GM21423 (cell line): ENCODE measurements at regions not wholly inside any gene's neighbourhood (a gene's known extent, or its start where the extent isn't known, plus 50 kb on each side); places are given as distances from the start of the nearest gene placed in this dataset.
"Not testable (repeated sequence)": the region's sequence is repeated elsewhere in the genome, so short reads cannot be mapped to it uniquely, and the experiment has no call there.

Experiments
- ATAC-seq: cut with Tn5 transposase; IDR thresholded peaks from one replicate; pipeline ENCODE4 v1.9.1; 2021; ENCODE audit warnings: mild to moderate bottlenecking, moderate library complexity; ENCODE audit not compliant: unreplicated experiment

DNA sequence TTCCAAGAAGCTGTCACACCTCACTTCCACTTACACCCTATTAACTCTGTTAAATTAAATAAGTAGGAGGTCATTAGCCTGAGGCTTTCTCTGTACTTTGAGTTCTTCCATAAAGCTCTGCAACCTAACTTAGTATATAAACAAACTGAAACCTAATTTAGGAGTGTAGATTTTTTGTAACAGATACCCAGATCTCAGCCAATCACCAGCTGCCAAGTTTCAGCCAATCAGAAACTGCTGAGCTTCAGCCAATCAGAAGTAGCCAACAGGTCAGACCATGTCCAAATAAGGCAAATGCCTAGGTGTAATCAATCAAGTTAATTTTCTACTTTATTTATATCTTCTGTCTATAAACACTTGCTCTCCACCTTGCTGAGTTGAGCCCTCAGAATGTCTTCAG, 142.7 kb upstream of the SULF2 start:
- no peak for ATAC-seq

DNA sequence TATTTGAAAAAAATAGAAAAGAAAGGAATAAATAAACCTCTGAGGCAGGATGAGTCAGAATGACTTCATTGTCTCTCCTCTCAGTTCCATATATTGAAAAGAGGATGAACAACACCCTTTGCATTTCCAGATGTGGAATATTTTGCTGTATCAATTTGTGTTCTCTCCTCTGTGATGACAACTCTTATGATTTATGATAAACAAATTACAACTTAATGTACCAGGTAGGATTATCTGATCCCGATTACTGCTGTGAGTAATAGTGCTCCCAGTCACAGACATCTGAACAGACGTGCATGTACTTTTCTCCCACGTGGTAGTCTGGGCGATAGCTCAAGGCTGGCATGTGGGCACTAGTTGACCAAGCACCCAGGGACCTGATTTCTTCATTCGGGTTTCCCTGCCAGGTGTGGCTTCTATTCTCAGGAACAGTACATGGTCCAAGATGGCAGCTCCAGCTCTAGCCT, 142.1 kb upstream of the SULF2 start:
- no peak for ATAC-seq

DNA sequence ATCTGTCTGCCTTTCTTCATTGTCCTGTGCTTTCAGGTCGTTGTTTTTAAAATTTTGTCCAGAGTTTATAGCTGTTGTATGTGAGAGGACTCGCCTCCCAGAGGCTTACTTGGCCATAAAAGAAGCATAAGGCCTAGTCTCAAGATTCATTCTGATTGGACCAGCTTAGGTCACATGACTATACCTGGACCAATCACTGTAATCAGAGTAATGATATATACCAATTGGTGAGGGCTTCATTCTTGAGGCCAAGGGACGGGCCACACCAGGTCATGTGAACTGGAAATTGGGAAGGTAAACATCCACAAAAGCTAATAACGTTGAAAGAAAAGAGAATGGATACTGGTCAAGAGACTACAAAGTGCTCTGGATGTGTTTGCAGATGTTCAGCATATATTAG, 141.4 kb upstream of the SULF2 start:
- ATAC-seq = no peak

DNA sequence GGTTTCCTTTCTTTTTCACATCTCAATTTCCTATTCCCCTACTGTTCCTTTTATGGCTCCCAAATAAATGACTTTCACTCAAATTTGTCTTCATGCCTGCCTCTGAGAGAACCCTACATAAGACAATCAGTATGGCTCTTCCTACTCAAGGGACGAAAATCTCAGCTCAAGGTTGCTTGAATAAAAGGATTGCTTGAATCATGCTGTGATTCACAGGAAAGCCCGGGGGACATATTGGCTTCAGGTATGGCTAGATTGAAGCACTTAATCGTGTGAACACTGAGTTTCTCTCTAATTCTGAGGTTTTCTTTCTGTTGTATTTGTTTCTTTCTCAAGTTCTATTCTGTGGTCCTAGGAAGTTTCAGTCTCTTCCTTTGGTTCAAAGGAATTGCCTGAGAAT, 140.3 kb upstream of the SULF2 start:
- no peak for ATAC-seq

DNA sequence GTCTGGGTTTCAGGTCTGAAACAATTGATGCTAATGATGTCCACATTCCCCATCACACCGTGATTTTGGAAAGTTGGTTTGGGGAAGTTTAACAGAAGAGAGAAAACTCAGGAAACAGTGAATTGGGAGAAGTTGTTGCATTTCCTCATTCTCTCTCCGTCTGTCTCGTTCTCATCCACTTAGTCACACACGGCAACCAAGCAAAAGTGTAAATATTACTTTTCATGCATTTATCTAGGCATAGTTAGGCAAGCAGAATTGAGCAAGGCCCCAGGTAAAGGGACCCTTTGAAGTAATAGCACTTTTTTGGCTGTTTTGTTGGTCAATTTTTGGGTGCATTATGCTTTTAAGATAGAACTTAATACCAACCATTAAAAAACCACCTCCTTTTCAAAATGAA, 137.0 kb upstream of the SULF2 start:
- no peak for ATAC-seq

DNA sequence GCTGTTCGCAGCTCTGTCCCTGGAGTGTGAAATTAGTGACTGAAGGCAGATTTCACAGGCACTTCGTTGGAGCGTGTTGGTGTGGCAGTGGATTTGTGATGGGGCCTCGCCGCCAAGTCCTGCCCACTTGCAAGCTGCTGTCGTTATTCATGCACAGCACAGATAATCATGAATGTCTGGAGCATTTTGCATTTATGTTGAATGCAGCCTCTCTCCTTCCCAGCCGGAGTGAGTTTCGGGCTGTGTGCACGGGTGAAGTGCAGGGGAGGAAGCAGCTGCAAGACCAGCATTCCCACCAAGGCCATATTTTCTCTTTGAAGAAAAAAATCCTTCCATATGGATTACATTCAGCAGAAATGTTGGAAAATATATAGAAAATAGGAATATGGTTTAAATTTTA, 136.5 kb upstream of the SULF2 start:
- ATAC-seq = not testable (repeated sequence)

DNA sequence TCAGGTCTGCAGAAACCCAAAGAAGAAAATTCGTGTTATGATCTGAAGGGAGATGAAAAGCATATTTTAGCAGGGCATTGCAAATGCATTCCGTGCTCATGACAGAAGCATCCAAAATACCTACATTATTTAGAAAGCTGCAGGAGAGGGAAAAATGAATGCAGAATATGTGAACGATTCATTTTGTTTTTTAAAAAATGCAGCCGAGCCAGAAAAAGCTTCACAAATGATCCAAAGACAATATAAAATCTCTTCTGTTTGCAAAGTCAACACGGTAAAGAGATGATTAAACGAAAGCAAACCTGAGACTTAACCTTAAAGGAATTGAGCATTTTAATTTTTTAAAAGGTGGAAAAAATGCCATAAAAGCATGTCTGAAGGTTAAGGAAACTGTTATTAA, 136.1 kb upstream of the SULF2 start:
- ATAC-seq = no peak

DNA sequence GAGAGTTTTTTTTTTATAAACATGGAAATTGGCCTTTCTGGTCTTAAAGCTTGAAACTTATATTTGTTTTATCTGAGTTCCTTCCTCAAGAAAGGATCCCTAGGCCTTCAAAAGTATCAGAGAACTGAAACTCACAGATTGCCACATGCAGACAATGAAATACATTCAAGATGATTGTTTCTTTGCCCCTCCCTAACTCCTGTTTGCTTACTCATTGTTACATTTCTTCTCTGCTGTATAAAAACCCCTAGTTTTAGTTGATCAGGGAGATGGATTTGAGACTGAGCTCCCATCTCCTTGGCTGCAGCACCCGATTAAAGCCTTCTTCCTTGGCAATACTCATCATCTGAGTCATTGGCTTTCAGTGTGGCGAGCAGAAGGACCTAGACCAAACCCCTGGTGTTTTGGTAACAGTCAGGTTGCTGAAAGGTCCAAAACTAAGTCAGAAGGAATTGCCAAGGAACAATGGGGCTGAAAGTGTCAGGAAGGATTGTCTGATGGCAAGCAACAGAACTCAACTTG, 132.3 kb upstream of the SULF2 start:
- no peak for ATAC-seq

DNA sequence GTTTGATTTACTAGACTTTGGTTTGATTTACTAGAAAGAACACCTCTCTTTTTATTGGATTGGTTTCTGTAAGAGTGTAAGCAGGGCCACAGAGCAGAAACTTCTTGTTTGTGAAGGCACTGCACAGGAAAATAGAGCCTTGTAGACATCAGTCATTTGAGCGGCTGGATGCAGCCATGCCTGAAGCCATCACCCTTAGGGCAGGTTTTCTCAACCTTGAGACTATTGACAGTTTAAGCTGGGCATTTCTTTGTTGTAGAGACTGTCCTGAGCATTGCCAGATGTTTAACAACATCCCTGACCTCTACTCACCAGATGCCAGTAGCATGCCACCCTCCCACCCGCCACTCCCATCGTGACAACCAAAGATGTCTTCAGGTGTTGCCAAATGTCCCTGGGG, 130.2 kb upstream of the SULF2 start:
- no peak for ATAC-seq

DNA sequence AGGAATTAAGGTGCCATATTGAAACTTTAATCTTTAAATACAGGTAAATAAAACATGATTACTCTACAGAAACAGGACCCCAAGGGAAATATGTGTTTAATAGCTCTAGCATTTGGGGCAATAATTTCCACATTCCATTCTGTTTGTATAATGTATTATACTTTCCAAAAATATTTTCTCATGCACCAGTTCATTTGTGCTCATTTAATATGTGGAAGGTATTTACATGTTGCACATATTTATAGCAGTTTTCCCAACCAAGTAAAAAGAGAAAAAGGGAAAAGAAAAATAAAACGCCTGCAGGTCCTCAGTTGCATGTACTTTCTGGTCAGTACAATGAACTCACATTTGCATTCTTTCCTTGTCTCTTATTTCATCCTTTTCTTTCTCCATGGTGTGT, 129.5 kb upstream of the SULF2 start:
- ATAC-seq = no peak

DNA sequence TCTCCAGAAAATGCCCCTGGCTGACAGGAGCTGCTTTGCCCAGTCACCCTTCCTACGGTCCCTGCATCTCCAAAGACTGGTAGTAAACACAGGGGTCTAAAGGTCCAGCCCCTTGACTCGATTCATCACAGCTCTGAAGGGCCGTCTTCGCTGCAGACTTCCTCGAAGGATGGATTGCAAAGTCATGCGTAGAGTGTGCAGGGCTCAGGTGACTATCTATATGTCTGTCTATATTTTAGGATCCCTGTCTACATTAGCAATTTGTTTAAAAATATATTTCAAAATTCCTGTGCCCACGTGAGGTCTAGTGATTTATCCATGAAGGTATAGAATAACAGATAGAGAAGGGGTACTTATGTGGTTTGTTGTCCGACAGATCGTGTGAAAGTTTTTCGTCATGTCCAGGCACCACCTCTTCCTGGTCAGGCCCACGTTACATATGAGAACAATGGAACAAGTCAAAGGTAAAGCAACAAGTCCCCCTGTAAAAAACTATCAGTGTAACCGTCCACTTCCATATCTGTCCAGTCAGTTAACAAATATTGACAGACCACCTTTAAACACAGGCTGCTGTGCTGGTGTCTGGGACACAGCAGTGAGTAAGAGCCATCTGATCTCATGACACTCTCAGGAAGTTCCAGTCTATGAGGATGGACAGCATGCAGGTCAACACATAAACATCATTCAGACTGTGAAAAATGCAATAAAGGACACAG, 127.7 kb upstream of the SULF2 start:
- not testable (repeated sequence) for ATAC-seq

DNA sequence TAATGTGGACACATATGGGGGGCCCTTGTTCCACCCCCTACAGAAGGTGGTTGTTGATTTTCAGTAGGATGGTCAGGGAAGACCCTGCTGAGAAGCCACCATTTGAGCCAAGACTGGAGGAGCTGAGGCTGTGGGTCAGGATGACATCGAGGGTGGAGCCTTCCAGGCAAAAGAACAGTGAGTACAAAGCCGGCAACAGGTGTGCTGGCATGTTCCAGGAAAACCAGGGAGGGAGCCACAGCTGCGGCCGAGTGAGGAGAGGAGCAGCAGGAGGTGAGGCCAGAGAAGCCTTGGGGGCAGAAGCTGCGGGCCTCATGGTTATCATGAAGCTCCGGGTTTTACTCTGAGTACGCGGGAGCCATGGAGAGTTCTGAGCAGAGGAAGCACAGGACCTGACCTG, 126.9 kb upstream of the SULF2 start:
- not testable (repeated sequence) for ATAC-seq

DNA sequence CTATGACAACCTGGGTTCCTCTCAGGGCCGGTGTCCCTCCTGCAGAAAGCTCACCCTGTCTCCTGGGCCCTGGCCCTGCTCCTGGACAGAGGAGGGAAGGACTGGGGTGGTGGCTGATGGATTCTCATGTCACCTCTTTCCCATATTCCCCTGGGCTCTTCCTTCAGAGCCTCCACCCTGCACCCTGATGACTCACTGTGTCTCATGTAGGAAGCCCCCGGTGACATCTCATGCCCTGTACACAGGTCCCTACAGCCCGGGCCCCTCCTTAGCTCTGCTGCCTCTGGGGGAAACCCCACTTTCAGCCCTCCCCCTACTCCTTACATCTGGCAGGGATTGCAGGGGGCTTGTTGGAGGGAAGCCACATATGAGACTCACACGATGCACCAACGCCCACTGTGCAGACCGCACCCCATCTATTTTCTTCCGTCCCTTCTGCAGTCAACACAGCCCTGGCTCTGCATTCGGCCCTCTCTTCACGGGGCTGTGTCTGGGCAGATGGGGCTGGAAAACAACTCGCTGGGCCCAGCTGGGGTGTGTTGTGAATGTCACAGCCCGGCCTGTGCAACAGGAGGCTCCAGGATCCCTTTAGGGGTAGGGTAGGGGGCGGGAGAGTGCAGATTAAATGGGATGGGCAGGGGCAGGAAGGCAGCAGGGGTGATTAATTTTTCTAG, 124.6 kb upstream of the SULF2 start:
- ATAC-seq = not testable (repeated sequence)

DNA sequence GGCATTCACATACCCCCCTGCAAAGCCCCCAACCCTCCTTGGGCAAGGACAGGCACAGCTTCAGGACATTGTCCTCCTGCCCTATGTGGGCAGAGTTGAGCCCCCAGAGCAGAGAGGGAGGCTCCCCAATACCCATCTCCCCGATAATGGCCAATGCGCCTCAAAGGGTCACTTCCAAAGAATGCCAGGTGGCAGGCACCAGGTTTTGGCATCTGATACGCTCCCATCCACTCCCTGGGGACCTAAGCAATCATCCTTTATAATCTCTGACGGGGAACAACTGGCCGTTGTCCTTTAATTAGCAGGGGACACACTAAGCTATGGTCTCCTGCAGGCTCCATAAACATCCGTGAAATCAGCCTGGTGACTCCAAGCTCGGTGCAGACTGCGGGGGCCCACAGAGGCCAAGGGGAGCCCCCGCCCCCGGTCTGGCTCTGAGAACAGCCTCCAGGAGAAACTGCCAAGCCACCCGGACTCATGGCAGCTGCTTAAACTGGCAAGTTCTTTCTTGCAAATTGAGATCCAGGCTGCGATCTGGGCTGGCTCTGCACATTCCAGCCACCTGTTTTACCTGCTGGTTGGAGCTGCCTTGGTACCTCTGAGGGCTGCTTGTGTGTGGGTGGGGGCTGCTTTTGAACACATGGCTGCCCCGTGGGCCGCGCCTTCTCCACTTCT, 123.2 kb upstream of the SULF2 start:
- ATAC-seq = not testable (repeated sequence)

DNA sequence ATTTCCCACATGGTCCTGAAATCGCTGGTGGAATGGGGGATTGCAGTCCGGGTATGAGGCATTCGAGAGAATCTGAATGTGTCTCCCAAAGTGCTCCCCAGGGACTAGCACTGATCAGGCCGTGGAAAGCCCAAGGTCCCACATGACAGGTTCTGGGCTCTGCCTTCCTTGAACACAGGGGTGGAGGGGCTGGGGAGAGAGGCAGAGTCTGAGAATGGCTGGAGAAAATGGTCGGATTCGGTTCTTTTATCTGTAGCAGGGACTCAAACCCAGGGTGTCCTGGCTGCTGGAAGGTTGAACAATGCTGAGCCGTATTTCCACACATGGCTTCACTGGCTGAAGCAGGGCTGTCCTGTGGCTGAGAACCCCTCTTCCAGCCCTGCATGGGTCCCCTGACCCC, 122.7 kb upstream of the SULF2 start:
- not testable (repeated sequence) for ATAC-seq

DNA sequence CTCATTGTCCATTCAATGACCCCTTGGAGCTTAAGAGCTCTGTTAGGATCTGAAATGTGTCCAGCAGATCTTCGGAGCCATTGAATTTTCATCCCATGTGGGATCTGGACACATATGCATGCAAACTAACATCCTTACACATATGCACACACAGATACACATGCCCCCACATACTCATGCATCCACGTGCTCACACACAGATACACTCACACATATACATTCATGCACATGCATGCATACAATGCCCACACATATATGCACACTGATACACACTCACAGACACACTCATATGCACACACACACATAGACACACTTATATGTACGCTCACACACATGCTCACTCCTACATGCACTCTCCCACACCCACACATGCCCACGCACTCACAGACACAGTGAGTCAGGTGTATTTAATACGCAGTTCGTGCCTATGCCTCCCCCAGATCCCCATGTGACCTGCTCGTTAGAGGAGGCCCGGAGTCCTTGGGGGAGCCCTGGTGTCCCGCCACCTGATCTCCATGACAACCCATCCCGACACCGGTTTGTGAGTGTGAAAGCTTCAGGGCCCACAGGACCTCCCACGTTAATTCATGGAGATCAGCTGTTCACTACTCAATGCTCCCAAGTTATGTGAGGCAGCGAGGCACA, 121.9 kb upstream of the SULF2 start:
- ATAC-seq = no peak

DNA sequence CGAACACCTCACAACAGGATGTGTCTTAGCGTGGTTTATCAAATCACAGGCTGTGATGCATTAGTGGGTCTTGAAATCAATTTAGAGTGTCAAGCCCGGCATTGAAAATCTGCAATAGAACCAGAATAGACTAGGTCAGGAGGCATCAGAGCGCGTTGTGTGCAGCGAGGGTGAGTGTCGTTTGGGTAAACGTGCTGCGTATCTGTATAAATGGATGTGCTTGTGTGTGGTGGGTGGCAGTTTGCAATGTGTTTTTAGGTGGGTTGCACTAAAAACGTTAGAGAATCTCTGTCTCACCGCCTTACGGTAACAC, 121.0 kb upstream of the SULF2 start:
- ATAC-seq = no peak

DNA sequence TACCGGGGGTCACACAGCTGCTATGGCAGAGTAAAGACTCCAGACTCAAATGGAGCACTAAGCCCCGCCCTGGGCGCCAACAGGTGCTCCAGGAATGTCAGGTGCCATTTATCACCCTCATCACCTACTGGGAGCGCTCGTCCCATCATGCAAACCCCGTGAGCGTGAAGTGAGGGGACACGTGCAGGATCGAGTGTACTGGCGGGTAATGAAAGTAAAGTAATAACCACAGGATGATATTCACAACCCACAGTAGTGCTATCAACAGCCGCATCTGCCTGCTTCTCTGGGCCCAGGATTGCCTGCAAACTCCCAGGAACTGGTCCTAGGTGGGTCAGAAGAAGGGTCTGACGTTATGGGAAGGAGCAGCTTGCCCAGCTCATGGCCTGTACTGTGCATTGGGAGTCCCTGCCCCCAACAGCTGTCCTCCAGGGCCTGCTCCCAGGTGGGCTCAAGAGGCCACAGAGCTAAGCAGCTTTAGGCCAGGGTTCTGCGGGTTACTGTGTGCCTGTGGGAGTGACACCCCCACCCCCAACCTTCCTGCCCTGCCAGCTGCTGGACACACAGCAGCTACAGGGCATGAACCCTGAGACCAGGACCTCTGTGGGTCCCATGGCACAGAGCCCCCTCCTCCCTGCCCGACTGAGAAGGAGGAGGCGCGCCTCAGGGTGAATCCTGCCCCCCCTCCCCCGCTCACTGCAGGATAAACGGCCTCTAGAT, 120.5 kb upstream of the SULF2 start:
- no peak for ATAC-seq

DNA sequence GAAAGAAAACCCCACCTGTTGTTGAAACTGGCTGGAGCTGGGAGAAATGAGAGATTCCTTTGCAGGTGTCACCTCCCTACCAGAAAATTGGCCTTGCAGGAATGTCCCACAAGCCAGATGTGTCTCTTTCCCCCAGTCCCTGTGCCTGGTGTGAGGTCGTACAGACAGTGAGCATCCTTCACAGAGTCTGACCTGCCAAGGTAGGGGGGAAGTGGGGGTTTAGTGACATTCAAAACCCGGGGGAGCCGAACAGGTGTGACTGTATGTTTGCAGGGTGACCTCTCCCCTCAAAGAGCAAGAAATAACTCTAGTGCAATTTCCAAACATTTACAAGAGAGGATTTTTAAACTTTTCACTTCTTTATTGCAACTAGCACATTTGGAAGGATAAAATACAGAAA, 117.7 kb upstream of the SULF2 start:
- ATAC-seq = not testable (repeated sequence)

DNA sequence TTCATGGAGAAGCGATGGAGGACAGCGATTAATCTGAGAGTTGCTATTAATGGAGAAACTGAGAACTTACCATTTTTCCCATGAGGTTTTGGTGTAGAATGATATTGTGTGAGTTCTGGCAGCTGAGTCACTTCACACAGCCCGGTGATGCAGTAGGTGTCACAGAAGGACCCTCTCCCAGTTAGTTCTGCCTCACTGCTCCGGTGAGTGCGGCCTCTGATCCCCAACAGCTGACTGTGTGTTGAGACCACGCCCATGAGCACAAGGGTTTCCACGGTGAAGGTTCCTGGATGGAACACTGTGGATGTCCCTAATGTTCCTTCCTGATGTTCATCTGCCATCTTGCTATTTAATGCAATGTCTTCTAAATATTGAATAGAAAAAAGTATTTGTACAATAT, 114.0 kb upstream of the SULF2 start:
- not testable (repeated sequence) for ATAC-seq

DNA sequence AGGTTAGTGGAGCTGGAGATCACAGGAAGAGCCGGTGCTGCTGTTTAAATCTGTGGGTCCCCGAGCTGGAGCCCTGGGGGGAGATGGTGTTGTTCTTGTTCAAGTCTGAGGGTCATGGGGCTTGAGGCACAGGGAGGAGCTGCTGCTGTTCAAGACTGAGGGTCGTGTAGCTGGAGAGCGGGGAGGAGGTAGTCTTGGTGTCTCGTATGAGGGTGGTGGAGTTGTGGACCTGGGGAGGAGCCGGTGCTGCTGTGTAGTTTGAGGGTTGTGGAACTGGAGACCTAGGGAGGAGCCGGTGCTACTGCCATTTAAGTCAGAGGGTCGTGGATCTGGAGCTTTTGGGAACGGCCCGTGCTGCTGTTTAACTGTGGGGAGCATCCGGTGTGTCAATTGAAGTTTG, 112.2 kb upstream of the SULF2 start:
- no peak for ATAC-seq
